Prostate gland (tissue), 2 donors: ENCODE measurements at regions not wholly inside any gene's neighbourhood (a gene's known extent, or its start where the extent isn't known, plus 50 kb on each side); places are given as distances from the start of the nearest gene placed in this dataset.

ENCODE experiments used
- DNase-seq: peaks from one replicate; pipeline ENCODE4 v3.0.0-alpha.2; 2019; ENCODE audit warnings: low spot score
- H3K27ac ChIP-seq, 2 donors: fragments of 200-600 bp; sonication (generic); 2 replicates each; pipeline ENCODE4 v1.5.1; 2017 to 2019
- H3K27me3 ChIP-seq: fragments of 200-600 bp; sonication (generic); replicated peaks from 2 replicates; pipeline ENCODE4 v1.5.1; 2019; ENCODE audit not compliant: insufficient read depth
- H3K36me3 ChIP-seq, 2 donors: fragments of 200-600 bp; sonication (generic); 1 replicate in 1 of 2; 2 replicates in 1 of 2; pipeline versions ENCODE4 v1.5.1 to v1.8.1; 2017 to 2019
- H3K4me1 ChIP-seq: fragments of 200-600 bp; sonication (generic); replicated peaks from 2 replicates; pipeline ENCODE4 v1.5.1; 2019
- H3K4me3 ChIP-seq, 2 donors: fragments of 200-600 bp; sonication (generic); 2 replicates each; pipeline ENCODE4 v1.5.1; 2017 to 2019
- H3K9me3 ChIP-seq: fragments of 200-600 bp; sonication (generic); 2 replicates; pipeline ENCODE4 v1.5.1; 2017
- CTCF ChIP-seq, 4 experiments: fragments of 200-600 bp in 2 of 4; fragments of 450-650 bp in 2 of 4; sonication (generic) in 2 of 4; IDR thresholded peaks; 1 replicate in 3 of 4; 2 replicates in 1 of 4; pipeline ENCODE4 v1.5.1; 2016 to 2019; ENCODE audit warnings: antibody characterized with exemption in 4 of 4, mild to moderate bottlenecking in 2 of 4, moderate library complexity in 2 of 4
- POLR2A ChIP-seq: fragments of 450-650 bp; IDR thresholded peaks from one replicate; pipeline ENCODE4 v1.6.1; 2016; ENCODE audit warnings: antibody characterized with exemption, mild to moderate bottlenecking
- POLR2AphosphoS5 ChIP-seq: sonication (generic); formaldehyde crosslinking; IDR thresholded peaks from one replicate; pipeline ENCODE4 v1.6.1; 2017; ENCODE audit warnings: antibody characterized with exemption
- WGBS: methylation state at CpG from one replicate; pipeline ENCODE4 v1.1.5; 2018; 5-methylcytosine and 5-hydroxymethylcytosine counted together
- intact Hi-C: fragments of 100-400 bp; cut with DNase I; formaldehyde crosslinking; loops from one replicate; pipeline ENCODE4 v1.14.2; 2022

GRCh38 chr20:57804470-57805250, 94.8 kb upstream of the PMEPA1 start:
- Histone ChIP-seq H3K27me3 (no peaks in the 10 kb centered on the region), H3K27ac (no peak overlapping the region), H3K4me3 (no peak overlapping the region), H3K36me3 (no peaks in the 10 kb centered on the region), H3K9me3 (no peaks in the 10 kb centered on the region), H3K4me1 (no peaks in the 10 kb centered on the region)
- DNase-seq = no peak
- TF ChIP-seq POLR2AphosphoS5 = no peak
- TF ChIP-seq CTCF (IDR thresholded peaks at IDR 0.05) = no peak
- no peak for TF ChIP-seq POLR2A
- 83% methylated on average over 14 of the region's 14 CpGs for WGBS
- intact Hi-C loops = no loop called here

- no peak for DNase-seq
- Histone ChIP-seq H3K27ac (no peak overlapping the region), H3K4me3 (no peak overlapping the region), H3K9me3 (no peaks in the 10 kb centered on the region), H3K27me3 (no peaks in the 10 kb centered on the region), H3K36me3 (no peaks in the 10 kb centered on the region), H3K4me1 (no peaks in the 10 kb centered on the region)
- WGBS = 87% methylated on average over 10 of the region's 10 CpGs
- no peak for TF ChIP-seq POLR2A
- intact Hi-C loops = no loop called here
These were observed 93.7 kb upstream of the PMEPA1 start for GRCh38 chr20:57803508-57804005.

- Histone ChIP-seq H3K27ac (no peak overlapping the region), H3K4me3 (no peak overlapping the region), H3K9me3 (no peaks in the 10 kb centered on the region), H3K4me1 (no peaks in the 10 kb centered on the region), H3K27me3 (no peaks in the 10 kb centered on the region), H3K36me3 (no peaks in the 10 kb centered on the region)
- 96% methylated on average over 11 of the region's 12 CpGs for WGBS
- DNase-seq = no peak
- no peak for TF ChIP-seq POLR2AphosphoS5
- TF ChIP-seq POLR2A = no peak
- TF ChIP-seq CTCF (IDR thresholded peaks at IDR 0.05) = no peak
- intact Hi-C loops = no loop called here
These were observed 93.1 kb upstream of the PMEPA1 start for GRCh38 chr20:57802765-57803507.

GRCh38 chr20:57801581-57801980, 91.8 kb upstream of the PMEPA1 start:
- H3K27me3 ChIP-seq = no peaks in the 10 kb centered on the region
- intact Hi-C loops = no loop called here
- TF ChIP-seq POLR2AphosphoS5 = no peak
- TF ChIP-seq CTCF (IDR thresholded peaks at IDR 0.05) = no peak
- no peak for TF ChIP-seq POLR2A
- H3K36me3 ChIP-seq = no peaks in the 10 kb centered on the region
- H3K27ac ChIP-seq = no peak overlapping the region
- H3K4me3 ChIP-seq = no peak overlapping the region
- 77% methylated on average over 5 of the region's 5 CpGs for WGBS
- no peak for DNase-seq
- H3K4me1 ChIP-seq = no peaks in the 10 kb centered on the region
- H3K9me3 ChIP-seq = no peaks in the 10 kb centered on the region

DNA sequence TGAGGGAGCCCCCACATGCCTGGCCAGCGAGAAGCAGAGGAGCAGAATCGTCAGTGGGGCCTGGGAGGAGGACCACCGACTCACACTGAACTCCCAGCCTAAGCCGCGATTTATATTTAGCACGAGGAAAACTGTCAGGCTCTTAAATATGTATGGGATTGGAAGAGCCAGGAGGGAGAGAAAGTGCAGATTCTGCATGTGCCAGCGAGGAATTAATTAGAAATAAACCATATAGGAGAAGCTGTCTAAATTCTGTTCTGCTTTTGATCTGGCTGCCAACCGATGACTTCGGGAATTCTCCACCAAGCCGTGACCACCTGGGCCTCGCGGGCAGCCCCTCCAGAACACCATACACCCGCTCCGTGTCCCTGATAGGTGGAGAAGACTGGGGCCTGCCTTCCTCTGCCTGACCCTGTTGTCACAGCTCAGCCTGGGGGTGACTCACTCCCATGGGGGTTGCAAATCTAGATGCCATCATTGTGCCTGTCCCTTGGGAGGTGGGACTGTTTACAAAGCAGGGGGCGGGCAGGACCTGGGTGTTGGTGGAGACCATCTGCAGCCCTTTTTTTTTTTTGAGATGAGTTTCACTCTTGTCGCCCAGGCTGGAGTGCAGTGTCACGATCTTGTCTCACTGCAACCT, 91.1 kb upstream of the PMEPA1 start:
- Histone ChIP-seq H3K27me3 (no peaks in the 10 kb centered on the region), H3K4me3 (no peak overlapping the region), H3K36me3 (no peaks in the 10 kb centered on the region), H3K9me3 (no peaks in the 10 kb centered on the region), H3K27ac (no peak overlapping the region), H3K4me1 (no peaks in the 10 kb centered on the region)
- 88% methylated on average over 17 of the region's 17 CpGs for WGBS
- DNase-seq = no peak
- intact Hi-C loops = no loop called here
- no peak for TF ChIP-seq POLR2A
- no peak for TF ChIP-seq POLR2AphosphoS5
- no peak for TF ChIP-seq CTCF (IDR thresholded peaks at IDR 0.05)
